NCI-H2196 treated with DMSO at 0.1 percent for 48 hours (cell line): ENCODE measurements at regions not wholly inside any gene's neighbourhood (a gene's known extent, or its start where the extent isn't known, plus 50 kb on each side); places are given as distances from the start of the nearest gene placed in this dataset.

Experiments
- DNase-seq: peaks from one replicate; lab custom pipeline; 2025; ENCODE audit not compliant: unreplicated experiment; lab: John Stamatoyannopoulos, UW

DNA sequence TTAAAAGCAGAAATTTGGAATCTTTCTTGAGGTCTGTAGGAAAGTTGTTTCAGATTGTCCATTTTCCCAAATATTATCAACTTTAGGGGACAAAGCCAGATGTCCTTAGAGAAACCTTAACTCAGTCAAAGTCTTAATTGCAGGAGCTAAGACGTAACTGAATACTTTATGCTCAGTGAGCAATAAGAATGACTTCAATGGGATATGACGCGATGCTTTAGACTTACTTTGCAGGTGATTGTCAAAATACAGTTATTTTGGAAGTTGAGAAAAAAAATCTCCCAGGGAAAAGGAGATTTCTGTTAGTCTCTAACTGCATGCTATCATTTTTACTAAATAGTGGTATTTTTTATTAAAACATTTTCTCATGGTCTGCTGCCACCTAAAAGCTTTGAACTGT lies 750.9 kb upstream of the STXBP6 start:
- no peak for DNase-seq

DNA sequence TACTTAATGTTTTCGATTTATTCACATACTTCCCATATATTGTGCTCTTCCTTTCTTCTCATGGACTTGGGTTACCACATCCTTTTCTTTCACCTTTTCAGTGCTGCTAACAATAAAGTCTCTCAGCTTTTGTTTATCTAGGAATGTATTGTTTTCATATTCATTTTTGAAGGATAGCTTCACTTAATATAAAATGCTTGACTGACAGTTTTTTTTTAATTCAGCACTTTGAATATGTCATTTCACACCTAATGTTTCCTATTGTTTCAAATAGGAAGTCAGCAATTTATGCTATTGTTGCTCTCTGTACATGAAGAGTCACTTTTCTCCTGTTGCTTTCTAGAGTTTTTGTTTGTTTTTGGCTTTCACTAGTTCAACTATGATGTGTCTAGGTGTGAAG lies 738.3 kb upstream of the STXBP6 start:
- no peak for DNase-seq

DNA sequence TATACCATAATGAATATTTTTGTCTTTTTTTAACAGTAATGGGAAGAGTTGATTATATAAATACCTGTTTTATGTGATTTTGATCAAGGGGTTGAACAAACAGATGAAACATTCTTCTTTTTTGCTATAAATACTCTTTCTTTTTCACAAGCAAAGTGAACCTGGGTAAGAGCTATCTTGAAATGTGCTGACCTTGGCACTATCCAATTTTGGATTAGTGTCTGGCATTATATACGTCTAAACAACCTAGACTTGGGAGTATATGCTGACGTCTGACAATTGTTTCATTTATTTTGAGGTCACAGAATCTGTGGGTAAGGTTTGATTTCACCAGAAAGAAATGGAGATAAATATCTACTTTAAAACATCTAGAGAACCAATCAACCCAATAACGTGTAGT lies 716.0 kb upstream of the STXBP6 start:
- no peak for DNase-seq

DNA sequence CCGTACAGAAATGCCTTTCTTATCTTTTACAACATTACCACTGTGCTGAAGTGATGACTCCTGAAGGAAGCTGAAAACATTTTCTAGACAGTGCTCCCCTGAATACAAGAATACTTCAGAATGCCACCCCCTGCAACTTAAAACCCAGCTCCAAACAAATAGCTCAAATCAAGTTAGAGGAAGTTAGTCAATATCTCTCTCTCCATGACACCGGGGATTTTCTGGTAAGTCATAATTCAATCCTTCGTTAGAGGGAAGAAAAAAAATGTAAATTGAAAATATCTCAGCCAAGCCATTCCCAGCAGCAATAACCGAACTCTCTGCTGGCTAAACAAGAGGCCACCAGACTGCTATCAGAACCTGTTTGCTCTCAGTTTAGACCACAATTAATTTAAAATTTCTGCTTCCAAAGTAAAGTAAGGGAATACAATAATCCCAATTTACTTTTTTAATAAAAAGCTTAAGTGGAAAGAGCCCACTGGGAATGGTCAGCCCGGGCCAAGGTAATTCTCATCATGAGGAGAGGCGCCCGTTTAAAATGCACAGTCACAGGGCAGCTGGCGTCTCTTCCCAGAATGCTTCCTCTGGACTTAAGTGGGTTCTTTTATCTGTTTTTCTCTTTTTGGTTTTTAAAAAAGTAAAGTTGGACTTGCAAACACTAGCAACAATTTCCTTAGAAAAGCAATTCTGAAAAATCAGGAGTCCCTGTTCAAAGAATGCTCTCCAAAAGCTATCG lies 710.1 kb upstream of the STXBP6 start:
- DNase-seq = no peak

DNA sequence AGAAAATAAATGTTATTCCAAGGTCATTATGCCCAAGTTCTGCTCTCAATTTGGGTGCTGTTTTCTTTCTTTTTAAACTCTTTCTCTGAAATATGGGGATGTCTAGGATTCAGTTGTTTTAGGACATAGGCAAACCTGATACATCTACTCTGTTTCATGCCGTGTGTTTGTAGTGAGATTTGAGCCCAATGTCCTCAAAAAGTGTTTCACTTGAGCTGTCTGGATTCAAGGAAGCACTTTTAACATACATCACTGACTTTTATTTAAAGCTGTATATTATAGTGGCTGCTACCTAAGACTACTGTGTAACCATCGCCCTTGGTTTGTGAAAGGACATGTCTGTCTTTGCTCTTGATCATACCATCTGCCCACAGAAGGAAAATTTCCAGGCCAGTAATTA lies 709.3 kb upstream of the STXBP6 start:
- no peak for DNase-seq

DNA sequence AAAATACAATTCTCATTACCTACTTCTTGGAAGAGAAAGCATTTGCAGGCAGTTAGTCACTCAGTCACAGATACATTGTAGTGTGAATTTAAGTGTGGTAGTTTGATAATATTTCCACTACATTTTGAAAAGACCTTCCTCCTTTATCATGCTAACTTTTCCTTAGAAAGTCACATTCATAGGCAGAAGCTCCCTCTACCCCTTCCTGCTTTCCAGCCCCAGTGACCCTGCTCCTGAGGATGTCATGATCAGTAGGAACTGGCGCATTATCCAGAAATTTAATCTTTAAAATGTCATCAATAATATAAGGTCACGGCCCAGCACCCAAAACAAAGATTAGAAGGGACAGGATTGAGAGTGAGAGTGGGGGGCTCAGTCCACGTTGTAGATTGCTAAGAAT lies 707.4 kb upstream of the STXBP6 start:
- no peak for DNase-seq

DNA sequence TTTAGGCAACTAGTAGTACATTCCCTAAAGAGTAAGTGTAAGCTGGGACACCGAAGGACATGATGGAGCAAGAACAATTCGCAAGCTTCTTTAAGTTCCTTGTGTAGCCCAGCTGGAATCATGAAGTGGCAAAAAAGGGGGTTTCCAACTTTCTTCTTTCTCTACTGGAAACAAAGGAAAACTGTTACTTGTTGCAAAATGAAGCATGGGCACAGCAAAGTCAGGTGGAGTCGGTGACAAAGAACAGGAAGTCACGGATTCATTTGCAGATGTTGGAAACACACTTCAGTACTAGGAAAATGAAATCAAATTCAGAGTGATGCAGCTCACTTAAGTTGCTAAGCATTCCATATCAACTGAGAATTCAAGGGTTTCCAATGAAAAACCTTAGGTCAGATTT lies 706.9 kb upstream of the STXBP6 start:
- no peak for DNase-seq

DNA sequence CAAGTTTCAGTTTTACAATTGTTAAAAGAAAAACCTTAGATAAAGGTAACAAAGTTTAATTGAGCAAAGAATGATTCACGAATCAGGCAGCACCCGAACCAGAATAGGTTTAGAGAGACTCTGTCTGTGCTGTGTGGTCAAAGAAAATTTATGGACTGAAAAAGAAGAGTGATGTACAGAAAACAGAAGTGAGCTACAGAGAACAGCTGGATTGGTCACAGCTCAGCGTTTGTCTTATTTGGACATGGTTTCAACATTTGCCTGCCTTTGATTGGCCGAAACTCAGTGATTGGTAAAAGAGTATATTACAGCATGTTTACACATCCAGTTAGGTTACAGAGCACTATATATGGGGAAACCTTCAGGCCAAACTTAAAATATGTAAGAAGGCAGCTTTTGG lies 703.2 kb upstream of the STXBP6 start:
- DNase-seq = no peak

DNA sequence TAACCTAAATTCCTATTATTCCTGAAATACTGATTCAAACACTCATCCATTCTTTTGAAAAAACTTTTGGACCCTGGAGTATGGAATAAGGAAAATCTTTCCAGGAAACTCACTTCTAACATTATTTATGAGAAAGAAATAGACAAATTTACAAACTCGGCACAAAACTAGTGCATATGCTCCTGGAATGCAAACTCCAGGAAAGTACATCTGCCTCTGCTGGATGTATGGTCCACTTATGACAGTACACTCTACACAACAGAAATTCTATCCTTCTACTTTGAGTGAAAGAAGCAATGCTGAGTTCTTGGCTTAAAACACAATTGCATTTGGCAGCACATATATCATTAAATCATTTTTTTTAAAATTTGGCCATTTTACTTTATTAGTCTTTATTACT lies 700.5 kb upstream of the STXBP6 start:
- no peak for DNase-seq
